ENCODE measurements at regions not wholly inside any gene's neighbourhood (a gene's known extent, or its start where the extent isn't known, plus 50 kb on each side); places are given as distances from the start of the nearest gene placed in this dataset.

- no peak for TF ChIP-seq CTCF (IDR thresholded peaks at IDR 0.05)
- TF ChIP-seq POLR2A (IDR thresholded peaks at IDR 0.05), result no peak
Measured at GRCh38 chr9:27699621-27700020, 126.3 kb upstream of the C9orf72 start.
